ENCODE measurements at regions not wholly inside any gene's neighbourhood (a gene's known extent, or its start where the extent isn't known, plus 50 kb on each side); places are given as distances from the start of the nearest gene placed in this dataset.

DNA sequence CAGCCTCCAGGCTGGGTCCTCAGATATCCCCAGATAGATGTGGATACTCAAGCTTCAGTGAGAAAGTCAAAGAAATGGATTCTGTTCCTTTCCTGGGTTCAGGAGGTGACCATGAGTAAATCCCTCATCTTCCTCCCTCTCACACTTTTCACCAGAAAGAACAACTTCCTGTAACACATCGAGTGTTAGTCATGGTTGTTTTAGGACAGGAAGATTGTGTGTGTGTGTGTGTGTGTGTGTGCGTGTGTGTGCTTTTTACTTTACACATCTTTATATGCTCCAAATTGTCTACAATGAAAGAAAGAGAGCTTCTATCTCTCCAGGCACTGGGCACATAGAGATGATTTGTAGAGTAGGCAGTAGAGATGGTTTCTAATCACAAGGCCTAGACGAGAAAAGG is 139.9 kb downstream of the TBXT start:
- no peak for DNase-seq (ENCODE audit: low read depth)
- no peak overlapping the region for H3K4me3 ChIP-seq (ENCODE audit: low read depth, low read length)
- TF ChIP-seq, protein P1, sequence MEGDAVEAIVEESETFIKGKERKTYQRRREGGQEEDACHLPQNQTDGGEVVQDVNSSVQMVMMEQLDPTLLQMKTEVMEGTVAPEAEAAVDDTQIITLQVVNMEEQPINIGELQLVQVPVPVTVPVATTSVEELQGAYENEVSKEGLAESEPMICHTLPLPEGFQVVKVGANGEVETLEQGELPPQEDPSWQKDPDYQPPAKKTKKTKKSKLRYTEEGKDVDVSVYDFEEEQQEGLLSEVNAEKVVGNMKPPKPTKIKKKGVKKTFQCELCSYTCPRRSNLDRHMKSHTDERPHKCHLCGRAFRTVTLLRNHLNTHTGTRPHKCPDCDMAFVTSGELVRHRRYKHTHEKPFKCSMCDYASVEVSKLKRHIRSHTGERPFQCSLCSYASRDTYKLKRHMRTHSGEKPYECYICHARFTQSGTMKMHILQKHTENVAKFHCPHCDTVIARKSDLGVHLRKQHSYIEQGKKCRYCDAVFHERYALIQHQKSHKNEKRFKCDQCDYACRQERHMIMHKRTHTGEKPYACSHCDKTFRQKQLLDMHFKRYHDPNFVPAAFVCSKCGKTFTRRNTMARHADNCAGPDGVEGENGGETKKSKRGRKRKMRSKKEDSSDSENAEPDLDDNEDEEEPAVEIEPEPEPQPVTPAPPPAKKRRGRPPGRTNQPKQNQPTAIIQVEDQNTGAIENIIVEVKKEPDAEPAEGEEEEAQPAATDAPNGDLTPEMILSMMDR (IDR thresholded peaks at IDR 0.05; ENCODE audit: low read depth, low read length, missing control alignments), result no peak

DNA sequence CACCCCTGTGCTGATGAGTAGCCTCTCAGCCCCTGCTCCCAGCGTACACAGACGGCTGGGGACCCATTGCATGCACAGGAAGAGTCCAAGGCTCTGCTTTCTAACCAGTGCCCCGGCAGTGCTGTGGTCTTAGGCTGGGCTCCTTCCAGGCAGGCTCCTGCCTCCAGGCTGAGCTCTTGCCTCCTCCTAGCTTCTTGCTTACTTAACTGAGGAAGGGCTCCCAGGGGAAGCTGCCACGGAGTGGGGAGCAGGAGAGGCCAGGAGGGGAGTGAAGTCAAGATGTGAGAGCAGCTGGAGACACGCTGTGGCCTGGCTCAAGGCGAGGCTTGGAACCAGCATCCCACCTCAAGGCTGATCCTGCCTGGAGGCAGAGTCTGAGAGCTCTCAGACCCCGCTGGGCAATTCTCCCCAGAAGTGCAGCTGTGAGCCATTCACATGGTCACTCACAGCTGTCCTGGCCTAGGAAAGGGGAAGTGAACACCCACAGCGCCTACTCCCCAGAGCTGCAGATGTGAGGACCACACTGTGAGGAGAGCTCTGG is 141.0 kb downstream of the TBXT start:
- TF ChIP-seq, protein P1 (IDR thresholded peaks at IDR 0.05; ENCODE audit: low read depth, low read length, missing control alignments), result no peak
- no peak for DNase-seq (ENCODE audit: low read depth)
- no peak overlapping the region for H3K4me3 ChIP-seq (ENCODE audit: low read depth, low read length)

DNA sequence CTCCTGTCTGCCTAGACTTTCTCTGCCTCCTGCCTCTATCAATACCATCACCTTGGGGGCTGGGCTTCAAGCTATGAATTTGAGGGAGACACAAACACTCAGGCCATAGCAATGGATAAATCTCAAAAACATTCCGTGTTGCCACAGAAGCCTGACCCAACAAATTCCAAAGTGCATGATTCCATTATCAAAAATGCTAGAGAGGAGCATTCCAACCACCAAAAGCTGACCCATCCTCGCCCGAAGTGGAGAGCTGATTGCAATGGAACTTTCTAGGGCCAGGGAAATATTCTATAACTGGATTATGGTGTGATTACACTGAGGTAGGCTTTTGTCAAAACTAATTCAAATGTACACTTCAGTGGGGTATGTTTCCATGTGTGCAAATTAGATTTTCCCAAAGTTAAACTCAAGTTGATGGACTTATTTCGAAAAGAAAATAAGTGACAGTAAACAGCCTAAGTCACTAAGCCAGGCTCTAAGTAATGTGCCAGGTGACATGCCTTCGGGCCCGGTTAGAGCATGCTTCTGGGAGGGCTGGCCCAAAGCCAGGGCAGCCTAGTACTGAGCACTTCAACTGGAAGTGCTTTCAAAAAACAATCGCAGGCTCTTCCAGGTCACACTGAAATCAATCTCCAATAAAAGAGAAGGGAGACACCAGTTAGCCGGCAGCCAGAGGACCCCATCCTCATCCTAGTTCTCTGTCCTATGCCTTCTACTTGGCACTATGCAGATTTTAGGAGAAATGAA is 142.3 kb downstream of the TBXT start:
- no peak for DNase-seq (ENCODE audit: low read depth)
- TF ChIP-seq, protein P1 (IDR thresholded peaks at IDR 0.05; ENCODE audit: low read depth, low read length, missing control alignments), result no peak

DNA sequence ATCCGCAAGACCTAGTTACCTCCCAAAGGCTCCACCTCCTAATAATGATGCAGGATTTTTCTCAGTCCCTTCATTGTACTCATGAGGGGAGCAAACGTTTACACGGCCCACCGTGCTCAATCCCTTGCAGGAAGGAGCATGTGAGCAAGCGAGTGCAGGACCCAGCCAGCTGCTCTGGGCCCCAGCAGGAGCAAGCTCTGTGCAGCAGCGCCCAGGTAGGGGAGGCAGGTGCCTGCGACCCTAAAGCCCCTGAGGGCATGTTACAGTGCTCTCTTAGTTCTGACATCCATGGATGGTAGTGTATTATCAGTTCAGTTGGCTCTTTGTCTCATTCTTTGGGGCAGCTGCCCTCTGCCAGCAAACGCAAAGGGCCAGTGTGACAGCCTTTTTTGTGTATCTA is 143.4 kb downstream of the TBXT start:
- H3K4me3 ChIP-seq (ENCODE audit: low read depth, low read length), result no peak overlapping the region
- TF ChIP-seq, protein P1 (IDR thresholded peaks at IDR 0.05; ENCODE audit: low read depth, low read length, missing control alignments), result no peak
- no peak for DNase-seq (ENCODE audit: low read depth)

More for the DNA sequence above, 142.3 kb downstream of the TBXT start:
- H3K4me3 ChIP-seq (ENCODE audit: low read depth, low read length), result no peak overlapping the region

DNA sequence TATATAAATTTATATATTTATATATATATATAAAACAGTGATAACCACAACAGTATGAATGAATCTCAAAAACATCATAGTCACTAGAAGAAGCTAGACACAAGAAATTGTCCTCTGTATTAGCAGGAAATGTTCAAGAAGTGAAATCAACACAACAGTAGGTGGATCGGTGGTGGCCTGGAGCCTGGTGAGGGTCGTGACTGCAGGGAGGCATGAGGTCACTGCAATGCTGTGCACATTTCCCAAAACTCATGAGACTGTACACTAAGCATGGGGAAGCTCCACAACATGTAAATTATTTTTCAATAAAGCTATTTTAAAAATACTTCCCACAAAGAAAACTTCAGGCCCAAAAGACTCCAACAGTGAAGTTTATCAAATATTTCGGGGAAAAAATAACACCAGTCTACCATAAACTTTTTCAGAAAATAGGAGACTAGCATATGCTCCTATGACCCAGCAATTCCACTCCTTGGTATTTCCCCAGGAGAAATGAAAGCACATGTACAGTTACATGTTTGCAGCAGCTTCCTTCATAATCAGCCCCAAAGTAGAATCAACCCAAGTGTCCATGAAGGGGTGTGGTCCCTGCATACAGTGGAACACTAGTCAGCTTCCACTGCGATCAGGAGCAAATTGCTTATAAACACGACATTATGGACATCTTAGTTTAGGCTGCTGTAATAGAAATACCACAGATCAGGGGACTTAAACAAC is 144.2 kb downstream of the TBXT start:
- no peak for DNase-seq (ENCODE audit: low read depth)
- no peak overlapping the region for H3K4me3 ChIP-seq (ENCODE audit: low read depth, low read length)
- TF ChIP-seq, protein P1 (IDR thresholded peaks at IDR 0.05; ENCODE audit: low read depth, low read length, missing control alignments), result no peak

DNA sequence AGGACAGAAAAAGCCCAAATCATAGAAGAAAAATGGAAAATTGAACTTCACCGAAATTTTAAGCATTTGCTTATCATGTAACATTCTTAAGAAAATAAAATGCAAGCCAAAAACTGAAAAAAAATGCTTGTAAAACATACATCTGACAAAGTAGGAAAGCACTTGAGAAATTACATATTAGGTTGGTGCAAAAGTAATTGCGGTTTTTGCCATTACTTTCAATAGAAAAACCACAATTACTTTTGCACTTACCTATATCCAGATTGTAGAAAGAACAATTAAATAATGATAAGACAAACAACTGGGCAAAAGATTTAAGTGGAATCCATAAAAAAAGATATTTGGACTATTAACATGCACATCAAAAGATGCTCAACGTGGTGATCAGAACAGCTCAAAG is 146.2 kb downstream of the TBXT start:
- TF ChIP-seq, protein P1 (IDR thresholded peaks at IDR 0.05; ENCODE audit: low read depth, low read length, missing control alignments), result no peak
- no peak overlapping the region for H3K4me3 ChIP-seq (ENCODE audit: low read depth, low read length)
- DNase-seq (ENCODE audit: low read depth), result no peak

All from GM12864 (cell line).